Hepatocyte (in vitro differentiated cells): ENCODE measurements at regions not wholly inside any gene's neighbourhood (a gene's known extent, or its start where the extent isn't known, plus 50 kb on each side); places are given as distances from the start of the nearest gene placed in this dataset.

ENCODE experiments used
- DNase-seq: peaks from one replicate; pipeline ENCODE4 v3.0.0-alpha.2; 2016; ENCODE audit warnings: low spot score
- H2AFZ ChIP-seq: fragments of 200-600 bp; sonication (generic); 2 replicates; pipeline ENCODE4 v1.6.0; 2016; ENCODE audit warnings: antibody characterized with exemption, mild to moderate bottlenecking
- H3K27ac ChIP-seq: fragments of 200-600 bp; sonication (generic); 2 replicates; pipeline ENCODE4 v1.5.1; 2016; ENCODE audit warnings: mild to moderate bottlenecking
- H3K27me3 ChIP-seq: fragments of 200-600 bp; sonication (generic); 2 replicates; pipeline ENCODE4 v1.6.1; 2016
- H3K36me3 ChIP-seq: fragments of 200-600 bp; sonication (generic); replicated peaks from 2 replicates; pipeline ENCODE4 v1.5.1; 2016; ENCODE audit warnings: low read depth; ENCODE audit not compliant: insufficient read depth
- H3K4me1 ChIP-seq: fragments of 200-600 bp; sonication (generic); 2 replicates; pipeline ENCODE4 v1.5.1; 2016; ENCODE audit warnings: mild to moderate bottlenecking, moderate library complexity; ENCODE audit not compliant: insufficient read depth
- H3K4me2 ChIP-seq: fragments of 200-600 bp; sonication (generic); 2 replicates; pipeline ENCODE4 v1.6.0; 2016
- H3K4me3 ChIP-seq: fragments of 200-600 bp; sonication (generic); 2 replicates; pipeline ENCODE4 v1.5.1; 2016; ENCODE audit warnings: mild to moderate bottlenecking
- H3K79me2 ChIP-seq: fragments of 200-600 bp; sonication (generic); 2 replicates; pipeline ENCODE4 v1.6.0; 2017; ENCODE audit warnings: mild to moderate bottlenecking
- H3K9me2 ChIP-seq: fragments of 200-600 bp; sonication (generic); replicated peaks from 2 replicates; pipeline ENCODE4 v1.6.0; 2017; ENCODE audit warnings: mild to moderate bottlenecking; ENCODE audit not compliant: insufficient read depth
- H3K9me3 ChIP-seq: fragments of 200-600 bp; sonication (generic); 2 replicates; pipeline ENCODE4 v1.5.1; 2016; ENCODE audit warnings: low read depth, mild to moderate bottlenecking
- H4K20me1 ChIP-seq: fragments of 200-600 bp; sonication (generic); 2 replicates; pipeline ENCODE4 v1.6.0; 2016; ENCODE audit warnings: mild to moderate bottlenecking; ENCODE audit not compliant: insufficient read depth, poor library complexity, severe bottlenecking
- EZH2 ChIP-seq: fragments of 200-600 bp; sonication (generic); IDR thresholded peaks from 2 replicates; pipeline ENCODE4 v1.6.1; 2016; ENCODE audit warnings: antibody characterized with exemption, mild to moderate bottlenecking, borderline replicate concordance
- EZH2phosphoT487 ChIP-seq: fragments of 200-600 bp; sonication (generic); IDR thresholded peaks from one replicate; pipeline ENCODE4 v1.6.1; 2018; ENCODE audit warnings: antibody characterized with exemption, mild to moderate bottlenecking, low read depth, moderate library complexity; ENCODE audit not compliant: unreplicated experiment, severe bottlenecking
- WGBS: methylation state at CpG from one replicate; pipeline ENCODE4 v1.1.6; 2016; ENCODE audit warnings: low lambda C conversion rate; ENCODE audit errors: missing lambda C conversion rate; 5-methylcytosine and 5-hydroxymethylcytosine counted together
- TF ChIP-seq, protein P1 (sequence below): fragments of 200-600 bp; sonication (generic); IDR thresholded peaks from 2 replicates; pipeline ENCODE4 v1.5.1; 2016; ENCODE audit warnings: antibody characterized with exemption, mild to moderate bottlenecking; ENCODE audit not compliant: poor library complexity

DNA sequence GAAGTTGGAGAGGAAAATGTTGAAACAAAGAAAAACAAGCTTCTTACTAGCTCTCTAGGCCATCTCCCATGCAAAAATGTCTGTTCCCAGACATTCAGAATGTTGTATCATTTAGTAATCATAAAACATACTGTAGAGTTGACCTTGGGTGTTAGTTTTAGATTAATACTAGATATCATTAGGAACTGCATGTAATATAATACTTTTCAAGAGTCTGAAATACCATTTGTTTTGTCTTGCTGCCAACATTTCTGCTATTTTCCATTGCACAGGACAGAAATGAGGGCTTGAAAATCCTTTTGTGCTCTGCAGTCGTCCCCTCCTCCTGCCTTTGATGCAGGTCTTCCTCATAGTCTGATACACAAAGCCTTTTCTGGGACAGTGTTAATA, 89.5 kb upstream of the RBMS1 start:
- Histone ChIP-seq H3K27me3 (no peaks in the 10 kb centered on the region), H3K4me3 (no peak overlapping the region), H2AFZ (peak overlapping the region; percentile 24), H3K27ac (peak overlapping the region; percentile 67), H3K4me1 (peaks cover 20% of the 10 kb centered on the region), H3K4me2 (peak overlapping the region; percentile 19), H3K9me3 (no peaks in the 10 kb centered on the region), H4K20me1 (no peaks in the 10 kb centered on the region), H3K36me3 (no peaks in the 10 kb centered on the region), H3K9me2 (no peaks in the 10 kb centered on the region), H3K79me2 (no peaks in the 10 kb centered on the region)
- WGBS = 19% methylated on average over 1 of the region's 1 CpG
- DNase-seq = no peak
- TF ChIP-seq, protein P1, sequence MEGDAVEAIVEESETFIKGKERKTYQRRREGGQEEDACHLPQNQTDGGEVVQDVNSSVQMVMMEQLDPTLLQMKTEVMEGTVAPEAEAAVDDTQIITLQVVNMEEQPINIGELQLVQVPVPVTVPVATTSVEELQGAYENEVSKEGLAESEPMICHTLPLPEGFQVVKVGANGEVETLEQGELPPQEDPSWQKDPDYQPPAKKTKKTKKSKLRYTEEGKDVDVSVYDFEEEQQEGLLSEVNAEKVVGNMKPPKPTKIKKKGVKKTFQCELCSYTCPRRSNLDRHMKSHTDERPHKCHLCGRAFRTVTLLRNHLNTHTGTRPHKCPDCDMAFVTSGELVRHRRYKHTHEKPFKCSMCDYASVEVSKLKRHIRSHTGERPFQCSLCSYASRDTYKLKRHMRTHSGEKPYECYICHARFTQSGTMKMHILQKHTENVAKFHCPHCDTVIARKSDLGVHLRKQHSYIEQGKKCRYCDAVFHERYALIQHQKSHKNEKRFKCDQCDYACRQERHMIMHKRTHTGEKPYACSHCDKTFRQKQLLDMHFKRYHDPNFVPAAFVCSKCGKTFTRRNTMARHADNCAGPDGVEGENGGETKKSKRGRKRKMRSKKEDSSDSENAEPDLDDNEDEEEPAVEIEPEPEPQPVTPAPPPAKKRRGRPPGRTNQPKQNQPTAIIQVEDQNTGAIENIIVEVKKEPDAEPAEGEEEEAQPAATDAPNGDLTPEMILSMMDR = no peak
- TF ChIP-seq EZH2phosphoT487 (no peak), EZH2 (no peak)

DNA sequence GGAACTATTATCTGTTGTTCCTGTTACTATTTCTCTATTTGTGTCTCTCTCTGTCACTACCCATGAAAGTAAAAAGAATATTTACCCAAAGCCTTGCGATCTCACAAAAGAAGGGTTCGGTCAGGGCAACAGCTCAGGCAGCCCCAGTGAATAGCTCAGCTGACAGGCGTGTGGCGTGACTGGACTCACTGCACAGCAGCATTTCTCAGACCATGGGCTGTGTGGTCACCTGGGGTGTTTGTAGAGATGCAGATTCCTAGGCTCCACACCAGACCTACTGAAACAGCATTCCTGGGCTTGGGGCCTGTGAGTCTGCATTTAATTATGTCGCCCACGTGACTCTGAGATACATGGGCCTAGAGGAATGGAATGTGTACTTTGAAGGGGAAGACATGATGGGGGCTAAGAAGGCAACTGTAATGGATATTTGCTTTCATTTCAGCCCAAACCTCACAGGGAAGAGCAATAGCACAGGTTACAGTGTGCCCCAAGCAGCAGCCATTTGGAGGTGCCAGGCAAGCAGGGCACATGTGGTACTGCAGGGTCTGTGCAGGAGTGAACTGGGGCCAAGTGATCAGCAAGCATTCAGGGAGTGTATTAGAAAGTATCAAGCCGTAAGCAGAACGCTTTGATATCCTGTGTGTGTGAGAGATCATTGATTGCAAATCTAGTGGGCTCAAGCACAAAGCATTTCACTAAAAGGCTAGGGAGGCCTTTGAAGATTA, 90.4 kb upstream of the RBMS1 start:
- no peaks in the 10 kb centered on the region for H3K9me3 ChIP-seq
- H2AFZ ChIP-seq = peak overlapping the region; percentile 24
- no peaks in the 10 kb centered on the region for H3K9me2 ChIP-seq
- no peaks in the 10 kb centered on the region for H4K20me1 ChIP-seq
- H3K27ac ChIP-seq = peak overlapping the region; percentile 67
- no peak overlapping the region for H3K4me2 ChIP-seq
- no peaks in the 10 kb centered on the region for H3K79me2 ChIP-seq
- no peaks in the 10 kb centered on the region for H3K27me3 ChIP-seq
- TF ChIP-seq EZH2 (no peak), EZH2phosphoT487 (no peak)
- TF ChIP-seq, protein P1 = no peak
- H3K4me3 ChIP-seq = no peak overlapping the region
- WGBS = 88% methylated on average over 8 of the region's 8 CpGs
- DNase-seq = no peak
- H3K36me3 ChIP-seq = no peaks in the 10 kb centered on the region
- peaks cover 20% of the 10 kb centered on the region for H3K4me1 ChIP-seq

DNA sequence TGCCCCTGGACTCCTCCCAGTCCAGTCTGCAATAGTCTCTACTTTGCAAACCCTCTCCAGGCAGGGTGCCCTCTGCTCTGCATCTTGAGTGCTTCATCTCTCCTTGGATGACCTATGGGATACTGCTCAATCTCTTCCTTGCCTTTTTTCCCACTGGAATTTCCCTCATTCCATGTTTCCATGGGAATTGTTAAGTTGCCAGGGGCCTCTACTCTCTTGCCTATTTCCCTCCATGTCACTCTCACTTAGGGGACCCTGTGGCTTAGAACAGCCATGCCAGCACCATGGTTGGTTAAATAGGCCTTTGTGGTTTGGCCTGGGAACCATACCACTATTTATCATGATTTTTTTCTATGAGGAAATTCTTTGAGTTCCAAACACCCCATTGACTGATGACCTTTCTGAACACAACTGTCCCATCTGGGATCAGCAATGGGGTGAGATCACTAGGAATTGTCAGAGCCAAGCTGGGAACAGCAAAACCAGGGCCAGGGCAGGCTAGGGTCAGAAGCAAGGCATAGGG, 91.4 kb upstream of the RBMS1 start:
- Histone ChIP-seq H4K20me1 (no peaks in the 10 kb centered on the region), H3K27me3 (no peaks in the 10 kb centered on the region), H3K4me1 (peaks cover 20% of the 10 kb centered on the region), H3K79me2 (no peaks in the 10 kb centered on the region), H3K27ac (no peak overlapping the region), H3K9me3 (no peaks in the 10 kb centered on the region), H2AFZ (no peak overlapping the region), H3K36me3 (no peaks in the 10 kb centered on the region), H3K4me3 (no peak overlapping the region), H3K4me2 (no peak overlapping the region), H3K9me2 (no peaks in the 10 kb centered on the region)
- no peak for DNase-seq
- TF ChIP-seq, protein P1 = no peak
- no peak for TF ChIP-seq EZH2phosphoT487
- TF ChIP-seq EZH2 = no peak
